ENCODE measurements at regions not wholly inside any gene's neighbourhood (a gene's known extent, or its start where the extent isn't known, plus 50 kb on each side); places are given as distances from the start of the nearest gene placed in this dataset.

DNA sequence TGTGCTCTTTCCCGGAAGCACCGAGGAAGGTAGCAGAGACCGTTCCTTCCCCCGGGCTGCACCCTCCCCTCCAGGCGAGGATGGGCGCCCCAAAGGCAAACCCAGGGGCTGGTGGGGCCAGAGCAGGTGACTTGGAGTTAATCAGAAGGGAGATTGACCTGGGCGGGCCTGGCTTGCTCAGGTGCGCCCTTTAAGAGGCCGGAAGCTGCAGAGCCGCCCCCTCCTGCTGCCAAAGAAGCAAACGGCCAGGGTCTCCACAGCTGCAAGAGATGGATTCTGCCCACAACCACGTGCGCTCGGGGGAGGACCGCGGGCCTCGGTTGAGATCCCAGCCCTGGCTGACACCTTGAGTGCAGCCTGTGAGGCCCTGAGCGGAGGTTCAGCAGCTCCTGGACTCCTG, 218.2 kb upstream of the NAALADL2 start:
- TF ChIP-seq, protein P1, sequence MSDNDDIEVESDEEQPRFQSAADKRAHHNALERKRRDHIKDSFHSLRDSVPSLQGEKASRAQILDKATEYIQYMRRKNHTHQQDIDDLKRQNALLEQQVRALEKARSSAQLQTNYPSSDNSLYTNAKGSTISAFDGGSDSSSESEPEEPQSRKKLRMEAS (IDR thresholded peaks at IDR 0.05), result no peak
- TF ChIP-seq, protein P2, sequence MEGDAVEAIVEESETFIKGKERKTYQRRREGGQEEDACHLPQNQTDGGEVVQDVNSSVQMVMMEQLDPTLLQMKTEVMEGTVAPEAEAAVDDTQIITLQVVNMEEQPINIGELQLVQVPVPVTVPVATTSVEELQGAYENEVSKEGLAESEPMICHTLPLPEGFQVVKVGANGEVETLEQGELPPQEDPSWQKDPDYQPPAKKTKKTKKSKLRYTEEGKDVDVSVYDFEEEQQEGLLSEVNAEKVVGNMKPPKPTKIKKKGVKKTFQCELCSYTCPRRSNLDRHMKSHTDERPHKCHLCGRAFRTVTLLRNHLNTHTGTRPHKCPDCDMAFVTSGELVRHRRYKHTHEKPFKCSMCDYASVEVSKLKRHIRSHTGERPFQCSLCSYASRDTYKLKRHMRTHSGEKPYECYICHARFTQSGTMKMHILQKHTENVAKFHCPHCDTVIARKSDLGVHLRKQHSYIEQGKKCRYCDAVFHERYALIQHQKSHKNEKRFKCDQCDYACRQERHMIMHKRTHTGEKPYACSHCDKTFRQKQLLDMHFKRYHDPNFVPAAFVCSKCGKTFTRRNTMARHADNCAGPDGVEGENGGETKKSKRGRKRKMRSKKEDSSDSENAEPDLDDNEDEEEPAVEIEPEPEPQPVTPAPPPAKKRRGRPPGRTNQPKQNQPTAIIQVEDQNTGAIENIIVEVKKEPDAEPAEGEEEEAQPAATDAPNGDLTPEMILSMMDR (IDR thresholded peaks at IDR 0.05; ENCODE audit: control extremely low read depth in 1 of 3, insufficient read depth in 1 of 3, low read depth in 1 of 3, low read length in 3 of 3), result no peak
- TF ChIP-seq POLR2A (IDR thresholded peaks at IDR 0.05; ENCODE audit: control extremely low read depth in 1 of 2, low read depth in 2 of 2, low read length in 2 of 2) (no peak), TAF1 (IDR thresholded peaks at IDR 0.05; ENCODE audit: low read depth, low read length) (no peak), SRF (IDR thresholded peaks at IDR 0.05; ENCODE audit: low read depth, low read length) (no peak), HDAC6 (IDR thresholded peaks at IDR 0.05; ENCODE audit: low read depth, low read length) (no peak), EP300 (IDR thresholded peaks at IDR 0.05; ENCODE audit: borderline replicate concordance in 1 of 2, low read depth in 2 of 2, low read length in 2 of 2) (no peak)
- TF ChIP-seq, protein P3, sequence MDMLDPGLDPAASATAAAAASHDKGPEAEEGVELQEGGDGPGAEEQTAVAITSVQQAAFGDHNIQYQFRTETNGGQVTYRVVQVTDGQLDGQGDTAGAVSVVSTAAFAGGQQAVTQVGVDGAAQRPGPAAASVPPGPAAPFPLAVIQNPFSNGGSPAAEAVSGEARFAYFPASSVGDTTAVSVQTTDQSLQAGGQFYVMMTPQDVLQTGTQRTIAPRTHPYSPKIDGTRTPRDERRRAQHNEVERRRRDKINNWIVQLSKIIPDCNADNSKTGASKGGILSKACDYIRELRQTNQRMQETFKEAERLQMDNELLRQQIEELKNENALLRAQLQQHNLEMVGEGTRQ (IDR thresholded peaks at IDR 0.05; ENCODE audit: low read length), result no peak
